ENCODE measurements at regions not wholly inside any gene's neighbourhood (a gene's known extent, or its start where the extent isn't known, plus 50 kb on each side); places are given as distances from the start of the nearest gene placed in this dataset.

GRCh38 chr5:164383662-164384061, 878.2 kb downstream of the MAT2B start:
- TF ChIP-seq FOXP1 (CRISPR knock-in tag; IDR thresholded peaks at IDR 0.05; ENCODE audit: borderline replicate concordance), result no peak
- Mint-ChIP-seq H3K36me3 (peaks cover 3% of the 10 kb centered on the region; the same call in 1 of the 2 replicates), H3K9me3 (peaks cover 35% of the 10 kb centered on the region), H3K4me3 (no peak overlapping the region), H3K4me1 (no peaks in the 10 kb centered on the region), H3K27me3 (ENCODE audit: low read depth) (no peaks in the 10 kb centered on the region; the same call in 1 of the 2 replicates), H3K27ac (no peak overlapping the region)
- CTCF ChIA-PET, result no interaction called here
- POLR2A ChIA-PET, result interaction anchor here (1.1 kb wide), 1 partner anchor 21 kb away, joined by 3 read pairs; no protein-coding TSS in a partner anchor
- no peak for ATAC-seq
- no peak for DNase-seq (ENCODE audit: low spot score)

- Mint-ChIP-seq H3K27me3 (ENCODE audit: low read depth) (no peaks in the 10 kb centered on the region), H3K9me3 (peaks cover under 1% of the 10 kb centered on the region; the same call in 1 of the 2 replicates), H3K27ac (no peak overlapping the region), H3K4me1 (no peaks in the 10 kb centered on the region), H3K4me3 (no peak overlapping the region), H3K36me3 (no peaks in the 10 kb centered on the region)
- ChIA-PET CTCF (no interaction called here), POLR2A (no interaction called here)
- DNase-seq (ENCODE audit: low spot score), result no peak
- ATAC-seq, result no peak
- TF ChIP-seq ZNF671 (CRISPR knock-in tag; IDR thresholded peaks at IDR 0.05) (no peak), SMAD4 (CRISPR knock-in tag; IDR thresholded peaks at IDR 0.05) (no peak), PRRX2 (CRISPR knock-in tag; IDR thresholded peaks at IDR 0.05) (no peak), ZNF138 (CRISPR knock-in tag; conservative IDR thresholded peaks at IDR 0.05) (no peak), FOXJ3 (CRISPR knock-in tag; IDR thresholded peaks at IDR 0.05; ENCODE audit: borderline replicate concordance) (no peak), IRF2 (CRISPR knock-in tag; IDR thresholded peaks at IDR 0.05; ENCODE audit: borderline replicate concordance, low read depth) (no peak), FOXK1 (CRISPR knock-in tag; IDR thresholded peaks at IDR 0.05) (no peak)
- TF ChIP-seq, protein P1, sequence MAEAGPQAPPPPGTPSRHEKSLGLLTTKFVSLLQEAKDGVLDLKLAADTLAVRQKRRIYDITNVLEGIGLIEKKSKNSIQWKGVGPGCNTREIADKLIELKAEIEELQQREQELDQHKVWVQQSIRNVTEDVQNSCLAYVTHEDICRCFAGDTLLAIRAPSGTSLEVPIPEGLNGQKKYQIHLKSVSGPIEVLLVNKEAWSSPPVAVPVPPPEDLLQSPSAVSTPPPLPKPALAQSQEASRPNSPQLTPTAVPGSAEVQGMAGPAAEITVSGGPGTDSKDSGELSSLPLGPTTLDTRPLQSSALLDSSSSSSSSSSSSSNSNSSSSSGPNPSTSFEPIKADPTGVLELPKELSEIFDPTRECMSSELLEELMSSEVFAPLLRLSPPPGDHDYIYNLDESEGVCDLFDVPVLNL (CRISPR knock-in tag; IDR thresholded peaks at IDR 0.05; ENCODE audit: borderline replicate concordance, low read depth), result no peak
- TF ChIP-seq, protein P2, sequence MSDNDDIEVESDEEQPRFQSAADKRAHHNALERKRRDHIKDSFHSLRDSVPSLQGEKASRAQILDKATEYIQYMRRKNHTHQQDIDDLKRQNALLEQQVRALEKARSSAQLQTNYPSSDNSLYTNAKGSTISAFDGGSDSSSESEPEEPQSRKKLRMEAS (CRISPR knock-in tag; IDR thresholded peaks at IDR 0.05), result no peak
These were observed 887.1 kb downstream of the MAT2B start for GRCh38 chr5:164392531-164392930.

DNA sequence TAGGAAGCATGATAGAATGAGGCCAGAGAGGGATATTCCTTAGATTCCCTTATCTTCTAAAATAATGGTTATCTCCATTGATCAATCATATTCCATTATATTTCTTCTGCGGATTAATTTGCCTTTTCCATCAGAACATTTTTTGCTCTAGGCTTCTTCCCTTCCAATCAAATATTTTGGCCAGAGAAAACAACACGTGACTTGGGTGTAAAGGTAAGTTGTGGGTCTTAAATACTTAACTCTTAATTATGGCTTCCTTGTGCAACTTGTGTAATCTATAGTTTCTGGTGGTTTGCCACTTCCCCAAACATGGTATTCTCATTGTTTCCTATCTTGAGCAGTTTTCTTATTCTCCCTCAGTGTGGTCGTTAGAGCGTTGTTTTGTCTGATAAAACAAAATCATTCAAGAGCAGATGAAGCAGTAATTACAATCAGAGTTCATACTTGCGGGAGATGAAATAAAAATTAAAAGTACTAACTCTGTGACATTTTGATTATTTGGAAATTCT, 889.3 kb downstream of the MAT2B start:
- Mint-ChIP-seq H3K27ac (no peak overlapping the region), H3K27me3 (ENCODE audit: low read depth) (no peaks in the 10 kb centered on the region), H3K4me3 (no peak overlapping the region), H3K9me3 (peaks cover 6% of the 10 kb centered on the region; the same call in 1 of the 2 replicates), H3K36me3 (no peaks in the 10 kb centered on the region), H3K4me1 (peaks cover 7% of the 10 kb centered on the region)
- ChIA-PET POLR2A (no interaction called here), CTCF (no interaction called here)
- DNase-seq (ENCODE audit: low spot score), result no peak
- no peak for ATAC-seq
- TF ChIP-seq MYBL2 (CRISPR knock-in tag; IDR thresholded peaks at IDR 0.05) (no peak), OVOL2 (CRISPR knock-in tag; IDR thresholded peaks at IDR 0.05; ENCODE audit: borderline replicate concordance) (no peak), ZNF317 (CRISPR knock-in tag; IDR thresholded peaks at IDR 0.05; ENCODE audit: borderline replicate concordance, low read depth) (no peak), FOXJ3 (CRISPR knock-in tag; IDR thresholded peaks at IDR 0.05; ENCODE audit: borderline replicate concordance) (no peak), NR3C1 (CRISPR knock-in tag; conservative IDR thresholded peaks at IDR 0.05; ENCODE audit: low read depth) (no peak), IRF1 (CRISPR knock-in tag; IDR thresholded peaks at IDR 0.05) (no peak), MXD4 (CRISPR knock-in tag; IDR thresholded peaks at IDR 0.05; ENCODE audit: borderline replicate concordance) (no peak), PRDM15 (CRISPR knock-in tag; IDR thresholded peaks at IDR 0.05) (no peak), CREB1 (CRISPR knock-in tag; IDR thresholded peaks at IDR 0.05) (no peak), HMGXB4 (CRISPR knock-in tag; IDR thresholded peaks at IDR 0.05) (no peak), ZNF263 (CRISPR knock-in tag; IDR thresholded peaks at IDR 0.05; ENCODE audit: low read depth) (no peak)
- TF ChIP-seq, protein P3, sequence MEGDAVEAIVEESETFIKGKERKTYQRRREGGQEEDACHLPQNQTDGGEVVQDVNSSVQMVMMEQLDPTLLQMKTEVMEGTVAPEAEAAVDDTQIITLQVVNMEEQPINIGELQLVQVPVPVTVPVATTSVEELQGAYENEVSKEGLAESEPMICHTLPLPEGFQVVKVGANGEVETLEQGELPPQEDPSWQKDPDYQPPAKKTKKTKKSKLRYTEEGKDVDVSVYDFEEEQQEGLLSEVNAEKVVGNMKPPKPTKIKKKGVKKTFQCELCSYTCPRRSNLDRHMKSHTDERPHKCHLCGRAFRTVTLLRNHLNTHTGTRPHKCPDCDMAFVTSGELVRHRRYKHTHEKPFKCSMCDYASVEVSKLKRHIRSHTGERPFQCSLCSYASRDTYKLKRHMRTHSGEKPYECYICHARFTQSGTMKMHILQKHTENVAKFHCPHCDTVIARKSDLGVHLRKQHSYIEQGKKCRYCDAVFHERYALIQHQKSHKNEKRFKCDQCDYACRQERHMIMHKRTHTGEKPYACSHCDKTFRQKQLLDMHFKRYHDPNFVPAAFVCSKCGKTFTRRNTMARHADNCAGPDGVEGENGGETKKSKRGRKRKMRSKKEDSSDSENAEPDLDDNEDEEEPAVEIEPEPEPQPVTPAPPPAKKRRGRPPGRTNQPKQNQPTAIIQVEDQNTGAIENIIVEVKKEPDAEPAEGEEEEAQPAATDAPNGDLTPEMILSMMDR (IDR thresholded peaks at IDR 0.05), result no peak
- TF ChIP-seq, protein P4, sequence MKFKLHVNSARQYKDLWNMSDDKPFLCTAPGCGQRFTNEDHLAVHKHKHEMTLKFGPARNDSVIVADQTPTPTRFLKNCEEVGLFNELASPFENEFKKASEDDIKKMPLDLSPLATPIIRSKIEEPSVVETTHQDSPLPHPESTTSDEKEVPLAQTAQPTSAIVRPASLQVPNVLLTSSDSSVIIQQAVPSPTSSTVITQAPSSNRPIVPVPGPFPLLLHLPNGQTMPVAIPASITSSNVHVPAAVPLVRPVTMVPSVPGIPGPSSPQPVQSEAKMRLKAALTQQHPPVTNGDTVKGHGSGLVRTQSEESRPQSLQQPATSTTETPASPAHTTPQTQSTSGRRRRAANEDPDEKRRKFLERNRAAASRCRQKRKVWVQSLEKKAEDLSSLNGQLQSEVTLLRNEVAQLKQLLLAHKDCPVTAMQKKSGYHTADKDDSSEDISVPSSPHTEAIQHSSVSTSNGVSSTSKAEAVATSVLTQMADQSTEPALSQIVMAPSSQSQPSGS (CRISPR knock-in tag; IDR thresholded peaks at IDR 0.05; ENCODE audit: borderline replicate concordance, low read depth), result no peak
